ENCODE measurements at regions not wholly inside any gene's neighbourhood (a gene's known extent, or its start where the extent isn't known, plus 50 kb on each side); places are given as distances from the start of the nearest gene placed in this dataset.

DNA sequence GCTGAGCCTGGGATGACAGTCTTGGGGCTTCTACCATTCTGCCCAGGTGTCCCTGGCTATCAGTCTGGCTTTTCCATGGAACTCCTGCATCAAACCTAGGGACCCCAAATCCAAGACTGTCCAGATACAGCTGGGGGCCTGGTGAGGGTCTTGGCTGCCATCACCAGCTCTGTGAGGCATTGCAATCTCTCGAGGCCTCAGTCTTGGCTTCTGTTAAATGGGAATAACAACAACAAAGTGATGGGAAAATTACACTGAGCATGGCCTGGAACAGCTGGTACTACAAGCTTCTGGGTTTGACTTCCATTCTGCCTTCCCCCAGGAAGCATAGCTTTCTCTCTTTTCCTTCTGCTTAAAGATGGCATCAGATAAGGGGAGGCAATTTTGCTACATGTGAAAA, 50.0 kb upstream of the LCTL start:
- DNase-seq: no peak

DNA sequence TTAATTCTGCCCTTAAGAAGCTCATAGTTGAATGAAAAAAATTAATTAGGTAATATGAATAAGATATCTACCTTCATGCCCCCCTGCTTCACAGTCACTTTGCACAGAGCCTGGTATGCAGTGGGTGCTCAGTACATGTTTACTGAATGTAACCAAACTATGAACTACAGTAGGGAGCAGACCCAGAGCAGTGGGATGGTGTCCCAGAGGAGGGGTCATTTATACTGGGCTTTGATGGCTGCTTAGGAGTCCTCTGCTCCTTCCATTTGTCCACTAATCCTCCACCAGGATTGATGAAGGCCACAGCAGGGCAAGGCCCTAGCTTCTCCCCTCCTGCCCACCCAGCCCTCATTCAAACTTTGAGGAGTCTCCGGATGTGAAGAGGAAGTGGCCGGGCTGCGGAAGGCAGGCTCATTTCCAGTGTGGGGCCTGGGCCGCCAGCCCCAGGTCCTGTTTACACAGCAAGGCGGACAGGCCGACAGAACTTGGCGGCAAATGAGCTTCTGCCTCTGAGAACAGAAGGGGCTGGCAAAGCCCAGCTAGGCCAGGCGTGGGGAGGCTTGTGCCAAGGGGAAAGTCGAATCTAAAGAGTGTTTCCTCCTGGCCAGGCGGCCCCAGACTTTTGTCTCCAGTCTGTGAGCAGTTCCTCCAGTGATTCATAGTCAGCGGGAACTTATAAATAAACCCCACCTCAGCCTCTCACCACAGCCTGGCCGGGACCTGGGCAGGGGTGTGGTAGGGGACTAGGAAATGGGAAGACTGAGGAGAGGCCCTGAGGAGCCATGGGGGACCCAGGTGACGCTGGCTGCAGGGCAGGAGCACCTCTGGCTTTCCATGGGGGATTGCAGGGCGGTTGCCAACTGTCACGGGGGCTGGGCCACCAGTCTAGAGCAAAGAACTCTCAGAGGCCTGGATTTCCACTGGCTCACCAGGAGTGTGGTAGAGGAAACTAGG, 51.6 kb upstream of the LCTL start:
- no peak for DNase-seq

DNA sequence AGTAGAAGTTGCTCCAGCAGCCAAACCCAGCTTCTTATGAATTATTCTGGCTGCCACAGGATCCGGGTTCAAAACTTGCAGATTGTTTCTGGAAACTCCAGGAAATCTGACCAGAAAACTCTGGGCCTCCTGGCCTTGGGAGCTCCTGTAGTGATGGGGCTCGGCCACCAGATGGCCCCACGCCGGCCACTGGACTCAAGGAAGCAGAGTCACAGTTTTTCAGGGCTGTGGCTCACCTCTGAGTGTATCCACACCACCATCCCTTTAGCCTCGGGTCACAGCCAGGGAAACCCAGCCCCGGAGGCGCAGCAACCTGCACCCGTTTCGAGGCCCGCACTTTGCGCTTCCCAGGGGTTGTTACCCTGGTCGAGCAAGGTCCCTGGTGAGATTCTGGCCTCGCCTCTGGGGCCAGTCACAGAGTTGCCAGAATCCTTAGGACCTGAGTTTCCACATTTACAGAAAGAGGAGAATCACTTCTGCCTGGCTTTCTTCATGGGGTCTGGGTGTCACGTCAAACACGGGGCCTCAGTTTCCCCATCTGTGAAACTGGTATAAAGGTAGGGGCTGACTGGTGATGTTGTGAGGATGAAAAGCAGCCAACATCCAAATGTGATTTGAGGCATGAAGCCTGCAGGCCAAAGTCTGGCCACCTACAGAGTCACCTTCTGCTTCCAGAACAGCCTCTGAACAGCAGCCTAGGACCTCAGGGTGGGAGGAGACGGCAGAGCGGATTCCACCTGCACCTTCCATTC, 53.5 kb upstream of the LCTL start:
- DNase-seq: peak; percentile 34

DNA sequence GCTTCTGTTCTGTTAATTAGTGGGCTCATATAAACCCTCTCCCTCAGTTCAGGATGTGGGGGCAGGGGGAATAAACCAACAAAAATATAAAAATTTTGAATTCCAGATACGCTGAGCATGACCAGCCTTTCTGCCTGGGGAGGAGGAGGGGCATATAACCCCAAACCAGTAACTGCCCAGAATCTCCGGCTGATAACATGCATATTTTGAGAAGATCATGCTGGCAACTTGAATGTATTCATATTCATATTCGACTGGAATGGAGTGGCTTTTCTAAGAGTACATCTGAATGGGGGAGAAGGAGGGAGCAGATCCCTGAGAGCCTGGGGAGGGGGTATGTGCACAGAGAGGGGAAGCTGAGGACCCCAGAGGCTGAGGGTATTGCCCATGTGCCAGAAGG, 54.5 kb upstream of the LCTL start:
- no peak for DNase-seq

DNA sequence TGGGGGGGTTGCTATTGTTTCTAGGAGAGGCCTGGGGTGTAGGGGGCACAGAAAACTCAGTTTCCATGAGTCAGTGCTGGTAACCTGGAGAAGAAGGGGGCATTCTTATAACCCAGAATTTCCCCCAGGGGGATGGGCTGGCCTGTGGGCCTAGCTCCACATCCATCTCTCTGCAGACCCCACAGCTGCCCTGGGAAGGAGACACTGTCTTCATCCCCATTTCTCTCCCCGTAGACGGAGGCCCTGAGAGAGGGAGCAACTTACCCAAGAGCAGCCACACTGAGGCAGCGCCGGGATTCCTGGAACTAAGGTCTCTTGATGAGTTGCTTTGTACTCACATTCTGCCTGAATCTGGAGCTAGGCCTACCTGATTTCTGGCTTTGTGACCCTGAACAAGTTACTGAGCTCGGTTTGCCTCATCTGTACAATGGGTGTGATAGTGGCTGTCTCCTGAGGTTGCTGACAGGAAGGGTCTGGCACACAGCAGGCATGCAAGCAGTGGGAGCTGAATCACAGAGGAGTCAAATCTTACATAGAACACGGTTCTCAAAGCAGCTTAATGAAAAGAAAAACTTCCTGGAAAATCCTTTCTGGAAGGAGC, 55.0 kb upstream of the LCTL start:
- no peak for DNase-seq

DNA sequence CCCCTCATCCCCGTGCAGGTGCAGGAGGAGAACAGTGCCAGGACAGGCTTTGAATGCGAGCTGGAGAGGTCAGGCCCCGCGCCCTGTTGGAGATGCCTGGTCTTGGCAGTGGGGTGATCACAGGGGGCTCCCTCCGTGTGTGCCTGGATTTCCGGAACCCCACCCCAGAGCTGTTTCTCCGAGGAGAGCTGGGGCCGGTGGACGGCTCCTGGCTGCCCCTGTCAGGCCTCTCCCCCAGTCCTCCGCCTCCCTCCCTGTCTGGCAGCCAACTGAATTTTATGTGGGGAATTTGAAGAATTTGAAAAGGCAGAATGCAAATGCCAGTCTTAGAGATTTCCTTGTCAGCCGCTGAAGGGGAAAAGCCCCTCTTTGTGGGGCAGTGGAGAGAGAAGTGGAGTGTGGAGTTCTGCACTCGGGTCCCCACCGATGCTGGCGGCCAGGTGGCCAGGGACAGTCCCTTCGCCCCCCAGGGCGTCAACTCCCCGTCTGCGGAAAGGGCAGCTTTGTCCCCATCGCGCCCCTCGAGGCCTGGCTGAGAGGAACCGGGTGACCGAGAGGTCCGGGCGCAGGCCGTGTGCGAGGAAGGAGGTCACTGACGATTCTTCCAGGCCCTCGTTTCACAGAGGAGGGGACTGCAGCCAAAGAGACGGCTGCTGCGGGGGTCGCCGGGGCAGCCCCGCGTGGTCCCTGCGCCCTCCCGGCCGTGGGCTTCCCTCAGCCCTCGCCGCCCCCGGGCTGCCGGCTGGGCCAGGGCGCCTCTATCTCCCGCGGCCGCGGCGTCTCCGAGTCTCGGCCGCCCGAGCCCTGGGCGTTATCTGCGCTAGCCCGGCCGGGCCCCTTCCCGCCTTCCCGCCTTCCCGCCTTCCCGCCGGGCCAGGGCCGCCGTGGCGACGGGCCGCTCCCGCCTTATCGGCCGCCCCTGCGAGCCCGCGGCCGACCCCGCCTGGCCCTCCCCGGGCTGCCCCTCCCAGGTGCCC, 56.0 kb upstream of the LCTL start:
- DNase-seq: no peak

DNA sequence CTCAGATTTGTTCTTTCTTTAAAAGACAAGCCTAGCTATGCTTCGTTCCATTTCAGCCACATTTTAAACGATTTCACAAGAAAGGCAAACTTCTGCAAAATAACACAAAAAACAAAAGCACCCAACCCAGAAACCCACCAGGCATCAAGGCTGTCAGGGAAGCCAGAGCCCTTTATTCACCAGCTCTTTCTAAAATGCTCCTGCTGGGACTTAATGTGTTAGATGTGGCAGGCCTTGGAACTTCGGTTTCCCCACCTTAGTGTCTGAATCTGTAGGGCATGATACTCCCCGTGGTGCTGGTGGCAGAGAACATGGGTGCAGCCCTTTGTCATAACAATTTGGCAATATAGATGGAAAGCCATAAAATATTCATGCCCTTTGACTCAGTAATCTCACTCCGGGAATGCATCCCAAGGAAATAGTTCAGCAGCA, 56.8 kb upstream of the LCTL start:
- DNase-seq: no peak

DNA sequence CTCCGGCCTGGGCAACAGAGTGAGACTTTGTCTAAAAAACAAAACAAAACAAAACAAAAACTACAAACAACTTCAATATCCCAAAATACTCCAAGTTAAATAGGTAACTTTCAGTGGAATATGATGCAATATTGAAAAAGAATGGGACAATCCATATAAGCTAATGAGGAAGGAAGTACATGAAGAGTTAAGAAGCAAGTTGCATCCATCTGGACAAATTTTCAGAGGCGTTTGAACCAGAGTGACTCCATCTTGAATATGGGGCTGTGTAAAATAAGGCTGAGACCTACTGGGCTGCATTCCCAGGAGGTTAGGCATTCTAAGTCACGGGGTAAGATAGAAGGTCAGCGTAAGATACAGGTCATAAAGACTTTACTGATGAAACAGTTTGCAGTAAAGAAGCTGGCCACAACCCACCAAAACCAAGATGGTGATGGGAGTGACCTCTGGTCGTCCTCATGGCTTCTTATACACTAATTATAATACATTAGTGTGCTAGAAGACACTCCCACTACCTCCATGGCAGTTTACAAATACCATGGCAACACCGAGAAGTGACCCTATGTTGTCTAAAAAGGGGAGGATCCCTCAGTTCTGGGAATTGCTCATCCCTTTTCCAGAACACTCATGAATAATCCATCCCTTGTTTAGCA, 58.1 kb upstream of the LCTL start:
- DNase-seq: no peak

DNA sequence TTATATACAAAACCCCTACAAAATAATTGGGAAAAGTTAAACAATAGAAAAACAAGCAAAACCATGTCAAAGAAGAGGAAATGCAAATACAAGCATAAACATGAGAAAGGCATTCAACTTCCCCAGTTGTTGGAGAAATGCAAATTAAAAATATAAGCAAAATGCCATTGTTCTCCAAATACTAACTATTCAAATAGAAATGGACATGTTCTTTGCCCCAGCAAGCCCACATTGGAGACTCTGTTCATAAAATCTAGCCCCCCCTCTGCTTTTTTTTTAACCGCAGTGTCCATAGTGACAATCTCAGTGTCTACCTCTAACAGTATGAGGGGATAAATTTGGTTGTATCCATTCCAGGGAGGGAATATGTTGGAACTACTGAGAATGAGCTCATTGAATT, 59.7 kb upstream of the LCTL start:
- no peak for DNase-seq

DNA sequence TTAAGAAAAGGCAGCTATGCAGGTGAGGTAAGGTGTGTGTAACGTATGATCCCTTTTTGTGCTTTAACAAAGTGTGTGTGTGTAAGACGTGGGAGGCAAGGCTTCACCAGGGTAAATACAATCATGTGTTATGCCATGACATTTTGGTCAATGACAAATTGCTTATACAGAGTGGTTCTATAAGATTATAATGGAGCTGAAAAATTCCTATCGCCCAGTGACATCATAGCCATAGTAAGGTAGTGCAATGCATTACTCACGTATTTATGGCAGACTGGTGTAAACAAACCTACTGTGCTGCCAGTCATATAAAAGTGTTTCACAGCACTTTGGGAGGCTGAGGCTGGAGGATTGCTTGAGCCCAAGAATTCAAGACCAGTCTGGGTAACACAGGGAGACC, 60.2 kb upstream of the LCTL start:
- no peak for DNase-seq

DNA sequence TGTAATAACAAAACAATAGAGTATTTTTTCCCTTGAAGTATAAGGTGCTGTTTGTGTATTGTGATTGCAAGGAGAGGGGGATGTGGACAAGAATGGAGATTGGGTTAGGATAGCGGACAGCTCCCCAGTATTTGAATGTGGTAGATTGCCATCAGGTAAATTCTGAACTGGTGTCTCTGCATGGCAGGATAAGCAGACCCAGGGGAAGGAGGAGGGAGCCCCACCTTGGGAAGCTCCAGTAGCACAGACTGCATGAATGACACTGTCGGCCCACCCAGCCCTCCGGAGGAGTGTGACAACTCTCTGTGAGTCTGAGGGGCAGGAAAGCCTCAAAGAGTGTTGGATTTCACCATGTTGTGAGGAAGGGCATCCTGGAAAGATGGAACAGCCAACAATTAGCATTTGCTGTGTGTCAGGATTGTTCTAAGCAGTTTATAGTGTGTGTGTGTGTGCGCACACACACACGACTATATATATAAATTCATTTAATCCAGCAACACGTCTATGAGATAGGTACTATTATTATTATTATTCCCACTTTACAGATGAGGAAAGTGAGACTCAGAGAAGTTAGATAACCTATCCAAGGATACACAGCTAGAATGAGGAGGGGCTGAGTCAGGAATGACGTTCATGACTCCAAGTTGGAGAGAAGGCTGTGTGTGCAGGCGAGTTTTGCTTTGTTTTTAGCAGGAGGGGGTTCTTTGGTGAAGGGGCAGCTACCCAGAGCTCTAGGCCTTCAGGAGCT, 63.4 kb upstream of the LCTL start:
- DNase-seq: no peak

DNA sequence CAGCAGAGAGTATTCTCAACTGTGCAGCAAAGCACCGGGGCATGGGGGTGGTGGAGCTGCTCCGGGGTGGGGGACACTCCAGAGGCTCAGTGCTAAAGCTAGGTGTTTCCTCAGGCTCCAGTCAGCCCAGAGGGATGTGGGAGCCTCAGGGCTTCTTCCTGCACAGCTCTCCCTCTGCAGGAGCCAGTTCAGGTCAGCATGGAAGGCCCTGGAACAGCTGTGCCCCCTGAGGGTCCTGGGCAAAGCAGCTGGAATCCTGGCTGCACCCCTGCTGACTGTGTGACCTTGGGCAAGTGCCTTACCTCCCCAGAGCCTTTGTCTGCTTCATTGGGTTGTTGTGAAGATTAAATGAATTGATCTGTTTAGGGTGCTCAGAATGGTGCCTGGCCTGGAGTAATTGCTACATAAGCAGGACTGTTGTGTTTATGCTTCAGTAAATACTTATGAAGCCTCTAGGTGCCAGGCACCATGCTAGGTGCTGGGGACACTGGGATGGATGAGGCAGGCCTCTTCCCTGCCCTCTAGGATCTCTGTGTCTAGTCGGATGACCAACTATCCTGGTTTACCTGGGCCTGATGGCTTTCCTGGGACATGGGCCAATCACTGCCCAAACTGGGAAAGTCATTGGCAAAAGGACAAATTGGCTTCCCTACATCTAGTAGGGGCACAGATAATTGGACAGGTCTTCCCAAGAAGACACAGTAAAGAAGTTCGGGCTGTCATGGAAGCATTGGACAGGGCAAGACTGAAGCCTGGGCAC, 64.2 kb upstream of the LCTL start:
- DNase-seq: no peak

DNA sequence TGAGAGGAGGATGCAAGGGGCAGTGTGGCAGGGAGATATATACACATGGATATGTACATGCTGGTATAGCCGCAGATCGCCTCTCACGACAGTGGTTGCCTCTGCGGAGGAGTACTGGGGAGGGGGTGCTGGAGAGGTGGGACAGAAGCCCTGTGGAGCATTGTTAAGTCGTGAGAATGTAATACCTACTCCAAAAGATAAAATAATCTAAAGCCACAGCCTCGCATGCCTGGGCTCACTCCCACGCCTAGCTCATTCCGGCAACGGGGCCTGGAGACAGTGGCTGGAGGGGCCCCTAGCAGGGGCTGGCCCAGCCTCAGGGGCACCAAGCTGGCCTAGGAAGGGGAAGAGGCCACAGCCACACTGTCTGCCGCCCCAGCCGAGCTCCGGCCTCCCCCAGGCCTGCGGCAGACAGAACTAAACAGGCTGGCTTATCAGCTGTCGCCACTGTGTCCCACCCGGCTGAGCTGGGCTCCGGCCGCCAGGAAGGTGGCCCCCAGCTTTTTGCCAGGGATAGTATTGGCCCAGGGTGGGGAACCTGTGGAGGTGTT, 65.1 kb upstream of the LCTL start:
- no peak for DNase-seq

DNA sequence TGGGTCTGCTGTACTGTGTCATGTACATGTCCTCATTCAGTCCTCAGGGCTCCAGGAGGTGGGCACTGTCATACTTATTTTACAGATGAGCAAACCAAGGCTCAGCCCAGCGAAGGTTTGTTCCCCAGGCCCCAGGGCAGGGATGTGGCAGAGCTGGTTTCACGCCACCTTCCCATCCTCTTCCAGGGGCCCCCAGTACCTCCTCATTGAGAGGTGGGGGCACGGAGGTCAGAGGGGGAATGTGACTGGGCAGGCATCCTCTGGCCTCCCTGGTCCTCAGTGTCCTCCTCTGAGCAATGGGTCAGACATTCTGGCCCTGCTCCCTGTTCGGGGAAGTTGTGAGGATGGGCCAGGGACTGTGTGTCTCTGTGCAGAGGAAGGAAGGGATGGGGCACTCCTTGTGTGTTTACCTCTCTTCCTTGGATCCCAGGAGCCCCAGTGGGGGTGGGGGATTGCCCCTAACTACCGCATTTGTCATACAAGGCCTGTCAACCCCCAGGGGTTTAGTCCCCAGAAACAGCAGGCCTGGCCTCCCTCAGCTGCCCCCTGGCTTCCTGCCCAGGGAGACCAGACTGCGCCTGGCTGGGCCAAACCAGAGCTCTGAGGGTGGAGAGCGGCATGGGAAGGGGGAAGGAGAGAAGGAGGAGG, 65.9 kb upstream of the LCTL start:
- no peak for DNase-seq

DNA sequence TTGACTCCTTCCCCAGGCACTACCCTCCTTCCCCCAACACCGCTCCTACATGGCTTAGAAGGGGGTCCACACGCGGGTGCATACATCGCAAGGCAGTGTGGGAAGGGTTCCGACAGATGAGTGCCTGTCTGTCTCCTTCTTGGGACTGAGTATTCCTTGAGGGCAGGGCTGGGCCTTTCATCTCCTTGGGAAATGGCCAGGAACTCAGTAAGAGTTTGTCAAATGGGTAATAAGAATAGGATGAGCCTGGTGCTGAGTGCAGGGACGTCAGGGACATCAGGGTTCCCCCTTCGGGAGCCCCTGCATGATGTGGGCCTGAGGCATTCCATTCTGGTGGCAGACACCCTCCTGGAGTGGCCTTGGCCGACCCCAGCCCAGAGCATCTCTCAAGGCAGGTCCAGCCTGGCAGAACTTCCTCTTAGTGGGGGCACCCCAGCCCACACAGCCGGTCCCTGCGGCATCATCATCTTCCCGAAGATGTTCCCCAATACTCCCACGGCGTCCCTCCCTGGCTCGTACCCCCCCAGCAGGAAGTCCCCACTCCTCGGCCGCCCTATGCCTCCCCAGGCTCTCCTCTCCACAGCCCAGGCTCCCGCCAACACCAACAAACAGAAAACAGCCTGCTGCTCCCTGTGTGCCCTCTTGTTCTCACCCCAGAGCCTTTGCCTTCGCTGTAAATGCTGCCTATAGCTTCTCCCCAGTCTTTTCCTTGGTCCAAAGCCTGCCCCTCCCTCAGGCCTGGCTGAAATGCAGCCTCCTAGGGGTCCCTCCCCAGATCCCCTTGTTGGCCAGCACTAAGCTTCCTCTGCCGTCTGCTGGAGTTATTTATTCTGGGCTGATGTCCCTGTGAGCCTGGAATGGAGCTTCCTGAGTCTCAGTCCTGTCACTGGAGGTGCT, 67.5 kb upstream of the LCTL start:
- no peak for DNase-seq

DNA sequence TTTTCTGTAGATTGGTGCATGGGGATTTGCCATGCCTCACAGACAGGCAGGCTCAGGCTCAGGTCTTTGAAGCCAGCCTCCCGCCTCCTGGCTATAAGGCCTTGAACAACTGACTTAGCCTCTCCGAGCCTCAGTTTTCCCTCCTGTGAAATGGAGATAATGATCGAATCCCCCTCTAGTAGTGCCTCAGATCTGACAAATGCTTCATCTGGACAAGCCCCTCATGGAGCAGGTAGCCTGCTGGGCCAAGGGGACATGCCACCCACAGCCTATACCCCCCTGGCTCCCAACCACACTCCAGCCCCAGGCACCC, 68.1 kb upstream of the LCTL start:
- no peak for DNase-seq

DNA sequence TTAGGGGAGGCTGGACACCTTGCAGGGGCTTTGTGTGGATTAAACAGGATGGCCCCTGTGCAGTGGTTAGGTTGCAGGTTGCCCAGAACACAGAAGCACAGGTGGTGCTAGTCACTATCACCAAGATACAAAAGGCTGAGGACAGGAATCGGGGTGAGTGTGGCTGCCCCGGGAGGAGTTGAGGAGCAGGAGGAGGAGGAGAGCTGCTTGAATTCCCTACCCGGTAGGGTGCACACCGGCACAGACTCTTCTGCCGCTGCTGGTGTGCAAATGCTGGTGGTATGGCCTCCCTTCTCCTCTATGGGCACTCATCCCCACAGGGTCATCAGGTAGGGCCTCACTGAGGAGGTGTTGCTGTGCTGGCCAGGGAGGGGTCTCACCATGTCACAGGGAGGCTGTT, 67.5 kb upstream of the SMAD6 start:
- DNase-seq: no peak

DNA sequence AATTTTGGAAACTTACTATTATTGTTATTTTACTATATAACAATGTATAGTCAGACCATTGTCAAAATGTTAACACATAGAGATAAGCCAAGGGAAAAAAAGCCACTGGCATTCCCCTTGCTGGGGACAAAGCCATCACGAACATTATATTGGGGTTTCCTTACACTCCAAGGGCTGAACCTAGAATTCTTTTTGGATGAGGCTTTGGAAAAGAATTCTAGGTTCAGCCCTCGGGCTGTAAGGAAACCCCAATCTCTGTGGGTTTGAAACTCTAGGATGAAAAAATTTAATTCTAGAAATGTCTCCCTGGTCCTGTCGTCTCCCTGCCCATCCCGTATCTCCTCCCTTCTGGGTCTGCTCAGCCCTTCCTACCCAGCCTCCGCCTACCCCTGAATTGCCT, 67.0 kb upstream of the SMAD6 start:
- DNase-seq: no peak

DNA sequence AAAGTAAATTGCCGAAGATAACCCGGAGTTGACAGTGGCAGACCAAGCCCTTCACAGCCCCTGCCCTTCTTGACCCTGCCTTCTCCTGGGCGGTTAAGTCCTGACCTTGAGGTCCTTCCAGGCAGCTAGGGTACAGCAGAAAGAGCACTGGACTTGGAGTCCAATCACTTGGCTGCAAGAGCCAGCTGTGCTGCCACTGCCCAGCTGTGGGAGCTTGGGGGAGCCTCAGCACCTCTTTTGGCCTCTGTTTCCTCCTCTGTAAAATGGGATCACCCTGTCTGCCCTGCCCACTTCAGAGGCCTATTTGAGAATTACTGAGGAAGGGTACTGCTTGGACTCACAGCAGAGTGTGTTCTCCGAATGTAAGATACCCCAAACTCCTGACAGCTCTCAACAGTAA, 66.2 kb upstream of the SMAD6 start:
- DNase-seq: no peak

Measured in activated naive CD4-positive, alpha-beta T cell treated with Interleukin-2 at 50 U/mL for 16 hours (primary cell).